Natural killer cell (primary cell): ENCODE measurements at regions not wholly inside any gene's neighbourhood (a gene's known extent, or its start where the extent isn't known, plus 50 kb on each side); places are given as distances from the start of the nearest gene placed in this dataset.

Source experiments
- ATAC-seq, 3 donors: fragments of 150-1000 bp in 2 of 3; fragments of 200-7000 bp in 1 of 3; cut with Tn5 transposase; 1 replicate in 1 of 3; 2 replicates in 2 of 3; pipeline ENCODE4 v1.10.0; 2021; ENCODE audit warnings: mild to moderate bottlenecking in 2 of 3, moderate library complexity in 2 of 3
- DNase-seq, 2 donors: peaks; one replicate each; pipeline versions ENCODE4 v3.0.0 to v3.0.0-alpha.2; 2013 to 2021; ENCODE audit warnings: mixed read lengths in 1 of 2
- H3K27ac ChIP-seq: one replicate; pipeline ENCODE4 v1.5.1; 2013; ENCODE audit warnings: mild to moderate bottlenecking, low read length
- H3K27me3 ChIP-seq: one replicate; pipeline ENCODE4 v1.6.1; 2013; ENCODE audit warnings: low read length; ENCODE audit not compliant: control insufficient read depth, insufficient read depth
- H3K36me3 ChIP-seq: one replicate; pipeline ENCODE4 v1.6.1; 2013; ENCODE audit warnings: low read length; ENCODE audit not compliant: control insufficient read depth, insufficient read depth
- H3K4me1 ChIP-seq: one replicate; pipeline ENCODE4 v1.6.1; 2013; ENCODE audit warnings: low read length; ENCODE audit not compliant: control insufficient read depth, insufficient read depth
- H3K4me3 ChIP-seq: one replicate; pipeline ENCODE4 v1.5.1; 2013; ENCODE audit warnings: low read length
- H3K9me3 ChIP-seq: one replicate; pipeline ENCODE4 v1.6.1; 2013; ENCODE audit warnings: low read length; ENCODE audit not compliant: control insufficient read depth, insufficient read depth
- H3K27ac Mint-ChIP-seq, 2 donors: one replicate each; pipeline ENCODE4 v1.8.0; 2022; ENCODE audit warnings: mild to moderate bottlenecking in 2 of 2, mixed read lengths in 2 of 2, moderate library complexity in 1 of 2
- H3K27me3 Mint-ChIP-seq, 2 donors: one replicate each; pipeline ENCODE4 v1.8.0; 2022; ENCODE audit warnings: low read depth in 2 of 2, mixed read lengths in 2 of 2
- H3K36me3 Mint-ChIP-seq: one replicate; pipeline ENCODE4 v1.8.0; 2022; ENCODE audit warnings: mixed read lengths
- H3K4me1 Mint-ChIP-seq, 2 donors: one replicate each; pipeline ENCODE4 v1.8.0; 2022; ENCODE audit warnings: mixed read lengths in 2 of 2
- H3K4me3 Mint-ChIP-seq: one replicate; pipeline ENCODE4 v1.8.0; 2022; ENCODE audit warnings: mild to moderate bottlenecking, moderate library complexity, mixed read lengths
- H3K9me3 Mint-ChIP-seq, 2 donors: one replicate each; pipeline ENCODE4 v1.8.0; 2022; ENCODE audit warnings: mixed read lengths in 2 of 2
- CTCF ChIP-seq: fragments of 200-600 bp; IDR thresholded peaks from one replicate; pipeline ENCODE4 v1.8.0; 2022; ENCODE audit warnings: antibody characterized with exemption
- WGBS: methylation state at CpG from one replicate; pipeline ENCODE4 v1.1.7; 2013; ENCODE audit warnings: missing lambda C conversion rate; ENCODE audit not compliant: insufficient coverage; 5-methylcytosine and 5-hydroxymethylcytosine counted together
- intact Hi-C: fragments of 100-400 bp; cut with micrococcal nuclease; formaldehyde crosslinking; loops from one replicate; pipeline ENCODE4 v1.14.2; 2022

GRCh38 chr3:35417080-35417479 is 222.2 kb upstream of the ARPP21 start:
- peaks cover 3 to 6% of the 10 kb centered on the region in 2 donors for H3K9me3 Mint-ChIP-seq
- Histone ChIP-seq H3K4me3 (no peak overlapping the region), H3K27ac (no peak overlapping the region), H3K4me1 (no peaks in the 10 kb centered on the region), H3K27me3 (no peaks in the 10 kb centered on the region), H3K9me3 (no peaks in the 10 kb centered on the region), H3K36me3 (no peaks in the 10 kb centered on the region)
- H3K27ac Mint-ChIP-seq: no peak overlapping the region
- ATAC-seq (no peak), DNase-seq (no peak)
- WGBS: 66% methylated on average over 2 of the region's 2 CpGs
- no peak for TF ChIP-seq CTCF
- intact Hi-C loops: no loop called here
- no peaks in the 10 kb centered on the region for H3K36me3 Mint-ChIP-seq
- H3K4me3 Mint-ChIP-seq: no peak overlapping the region
- H3K27me3 Mint-ChIP-seq: no peaks in the 10 kb centered on the region
- no peaks in the 10 kb centered on the region for H3K4me1 Mint-ChIP-seq

DNA sequence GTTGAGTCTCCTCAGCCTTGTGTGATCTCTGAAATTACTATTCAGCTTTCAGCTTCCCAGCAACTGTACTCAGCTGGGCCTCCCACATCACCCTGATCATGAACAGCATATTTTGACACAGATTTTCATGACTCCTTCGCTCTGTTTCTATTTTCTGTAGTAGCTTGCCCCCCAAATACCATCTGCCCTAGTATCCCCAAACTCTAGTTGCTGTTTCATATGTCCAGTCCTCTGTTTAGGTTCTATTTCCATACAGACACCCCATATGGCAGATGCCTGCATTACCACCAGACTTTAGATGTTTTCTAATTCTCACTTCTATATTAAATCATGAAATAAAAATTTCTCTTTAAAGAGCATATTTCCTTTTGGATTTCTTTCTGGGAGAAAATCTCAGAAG is 217.2 kb upstream of the ARPP21 start:
- DNase-seq: no peak
- Histone ChIP-seq H3K36me3 (no peaks in the 10 kb centered on the region), H3K4me3 (no peak overlapping the region), H3K27ac (no peak overlapping the region), H3K4me1 (no peaks in the 10 kb centered on the region), H3K9me3 (no peaks in the 10 kb centered on the region), H3K27me3 (no peaks in the 10 kb centered on the region)
- 71% methylated on average over 1 of the region's 1 CpG for WGBS
- Mint-ChIP-seq H3K27ac (no peak overlapping the region), H3K27me3 (no peaks in the 10 kb centered on the region), H3K36me3 (no peaks in the 10 kb centered on the region), H3K9me3 (peaks cover 5 to 7% of the 10 kb centered on the region in 2 donors), H3K4me1 (no peaks in the 10 kb centered on the region), H3K4me3 (no peak overlapping the region)
- no peak for ATAC-seq
- no peak for TF ChIP-seq CTCF
- intact Hi-C loops: no loop called here

DNA sequence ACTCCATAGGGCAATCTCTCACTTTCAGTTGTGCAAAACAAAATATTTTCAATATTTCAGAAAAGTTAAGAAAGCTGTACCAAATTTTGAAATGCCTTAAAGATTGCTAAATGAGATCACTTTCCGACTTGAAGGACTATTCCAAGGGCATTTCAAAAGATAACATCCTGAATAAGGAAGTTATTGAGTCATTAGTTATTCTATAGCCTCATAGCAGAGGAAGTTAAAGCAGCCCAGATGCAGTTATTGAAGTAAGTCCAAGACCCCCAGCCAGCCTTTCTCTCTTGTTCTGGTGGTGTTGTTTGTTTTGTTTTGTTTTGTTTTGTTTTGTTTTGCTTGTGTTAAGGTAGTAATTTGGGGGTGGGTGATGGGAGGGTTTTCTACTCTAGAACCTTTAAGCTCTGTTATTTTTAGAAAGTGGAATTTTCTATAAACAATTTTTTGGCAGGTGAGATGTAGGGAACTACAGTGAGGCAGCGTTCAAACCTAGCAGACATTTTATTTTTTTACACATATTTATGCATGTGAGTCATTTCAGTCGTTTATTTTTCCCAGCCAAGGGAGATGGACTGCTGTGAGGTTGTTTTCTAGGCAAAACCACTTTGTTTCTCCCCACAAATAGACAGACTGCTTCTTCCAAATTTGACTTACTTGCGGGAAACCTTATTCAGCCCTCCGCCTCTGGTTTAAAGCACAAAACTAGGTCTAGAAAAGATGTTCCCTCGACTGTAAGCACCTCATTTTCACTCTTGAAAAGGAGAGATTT is 216.3 kb upstream of the ARPP21 start:
- Mint-ChIP-seq H3K4me1 (no peaks in the 10 kb centered on the region), H3K9me3 (peaks cover 7 to 8% of the 10 kb centered on the region in 2 donors), H3K36me3 (no peaks in the 10 kb centered on the region), H3K27ac (no peak overlapping the region), H3K27me3 (no peaks in the 10 kb centered on the region), H3K4me3 (no peak overlapping the region)
- H3K27me3 ChIP-seq: no peaks in the 10 kb centered on the region
- no peak overlapping the region for H3K4me3 ChIP-seq
- intact Hi-C loops: no loop called here
- DNase-seq: no peak
- no peaks in the 10 kb centered on the region for H3K4me1 ChIP-seq
- H3K36me3 ChIP-seq: no peaks in the 10 kb centered on the region
- H3K9me3 ChIP-seq: no peaks in the 10 kb centered on the region
- ATAC-seq: no peak
- no peak overlapping the region for H3K27ac ChIP-seq
- TF ChIP-seq CTCF: no peak
- 55% methylated on average over 4 of the region's 6 CpGs for WGBS
